Posterior vena cava (tissue), 2 donors: ENCODE measurements at regions not wholly inside any gene's neighbourhood (a gene's known extent, or its start where the extent isn't known, plus 50 kb on each side); places are given as distances from the start of the nearest gene placed in this dataset.

Source experiments
- DNase-seq: peaks from one replicate; pipeline ENCODE4 v3.0.0-alpha.2; 2020; ENCODE audit warnings: low spot score
- intact Hi-C, 2 donors: fragments of 100-400 bp; cut with DNase I; formaldehyde crosslinking; loops; one replicate each; pipeline versions ENCODE4 v1.14.1 to v1.14.2; 2022 to 2023
- donor health status: DM: yes; HTN: yes; CAD: no.
- donor health status: DM: yes; HTN: yes; CAD: no.

GRCh38 chr15:70264014-70264582 is 166.4 kb upstream of the TLE3 start:
- no peak for DNase-seq
- intact Hi-C loops = loop anchor here in 1 of 2 donors (1.0 kb wide), 1 partner anchor 44 kb away; no protein-coding TSS in a partner anchor

GRCh38 chr15:70262591-70263274 is 165.0 kb upstream of the TLE3 start:
- no peak for DNase-seq
- intact Hi-C loops = no loop called here

GRCh38 chr15:70262171-70262570 is 164.5 kb upstream of the TLE3 start:
- no peak for DNase-seq
- intact Hi-C loops = no loop called here

- no peak for DNase-seq
- intact Hi-C loops = no loop called here
These were observed 163.4 kb upstream of the TLE3 start for GRCh38 chr15:70261083-70261482.

GRCh38 chr15:70260580-70260979 is 162.9 kb upstream of the TLE3 start:
- intact Hi-C loops = no loop called here
- no peak for DNase-seq

- DNase-seq = no peak
- intact Hi-C loops = no loop called here
These were observed 162.2 kb upstream of the TLE3 start for GRCh38 chr15:70259640-70260508.

- DNase-seq = peak; percentile 86
- intact Hi-C loops = no loop called here
These were observed 161.3 kb upstream of the TLE3 start for GRCh38 chr15:70259028-70259424.

- peak; percentile 62 for DNase-seq
- intact Hi-C loops = no loop called here
These were observed 160.8 kb upstream of the TLE3 start for GRCh38 chr15:70258369-70259027.

GRCh38 chr15:70257573-70258248 is 160.0 kb upstream of the TLE3 start:
- intact Hi-C loops = no loop called here
- peak; percentile 82 for DNase-seq

- intact Hi-C loops = no loop called here
- peak; percentile 12 for DNase-seq
These were observed 159.3 kb upstream of the TLE3 start for GRCh38 chr15:70257047-70257446.

GRCh38 chr15:70254311-70254869 is 156.7 kb upstream of the TLE3 start:
- intact Hi-C loops = no loop called here
- DNase-seq = peak; percentile 30

GRCh38 chr15:70253461-70254156 is 155.9 kb upstream of the TLE3 start:
- intact Hi-C loops = no loop called here
- DNase-seq = peak; percentile 72

GRCh38 chr15:70252951-70253320 is 155.2 kb upstream of the TLE3 start:
- DNase-seq = peak; percentile 50
- intact Hi-C loops = no loop called here

GRCh38 chr15:70252056-70252950 is 154.6 kb upstream of the TLE3 start:
- peak; percentile 57 for DNase-seq
- intact Hi-C loops = no loop called here

- intact Hi-C loops = no loop called here
- DNase-seq = peak; percentile 73
These were observed 153.7 kb upstream of the TLE3 start for GRCh38 chr15:70251246-70251990.

- peak; percentile 80 for DNase-seq
- intact Hi-C loops = no loop called here
These were observed 152.8 kb upstream of the TLE3 start for GRCh38 chr15:70250208-70251201.
